ENCODE measurements at regions not wholly inside any gene's neighbourhood (a gene's known extent, or its start where the extent isn't known, plus 50 kb on each side); places are given as distances from the start of the nearest gene placed in this dataset.
A peak's percentile ranks its signal among the peaks of the same experiment; 100 is the strongest.

GRCh38 chr5:174626369-174626920, 97.9 kb upstream of the MSX2 start:
- no peak overlapping the region for H3K4me3 ChIP-seq
- WGBS, 2 donors: 69 to 78% methylated on average over 7 of the region's 7 CpGs
- ATAC-seq (ENCODE audit: insufficient read depth, low FRiP score) (no peak), DNase-seq (peak in 1 of 3 donors; percentile 33)
- peaks cover 0 to 4% (median 0%) of the 10 kb centered on the region in 4 donors for H3K9me3 ChIP-seq (ENCODE audit: control insufficient read depth in 4 of 4, insufficient read depth in 3 of 4, low read length in 3 of 4)
- peaks cover 0 to 6% (median 0%) of the 10 kb centered on the region in 3 donors for H3K27me3 ChIP-seq (ENCODE audit: control insufficient read depth in 3 of 3, insufficient read depth in 3 of 3, low read length in 2 of 3)
- TF ChIP-seq CTCF (IDR thresholded peaks at IDR 0.05; ENCODE audit: control extremely low read depth, extremely low read depth): no peak
- H3K27ac ChIP-seq (ENCODE audit: low read depth in 1 of 2, low read length in 1 of 2): no peak overlapping the region
- peaks cover 0 to 22% (median 0%) of the 10 kb centered on the region in 5 donors for H3K4me1 ChIP-seq (ENCODE audit: control insufficient read depth in 5 of 5, insufficient read depth in 5 of 5, low read length in 5 of 5)
- H3K36me3 ChIP-seq (ENCODE audit: control insufficient read depth in 4 of 4, insufficient read depth in 4 of 4, low read length in 4 of 4): no peaks in the 10 kb centered on the region
- no peak overlapping the region for H3K9ac ChIP-seq (ENCODE audit: insufficient read depth in 1 of 2, low read length in 2 of 2)

- ATAC-seq (ENCODE audit: insufficient read depth, low FRiP score): no peak
- 55 to 76% methylated on average over 6 of the region's 6 CpGs for WGBS, 2 donors
Observed at GRCh38 chr5:174636094-174636493, 88.3 kb upstream of the MSX2 start.

GRCh38 chr5:174642816-174643405, 81.5 kb upstream of the MSX2 start:
- H3K27ac ChIP-seq (ENCODE audit: low read depth in 1 of 2, low read length in 1 of 2): no peak overlapping the region
- H3K4me1 ChIP-seq (ENCODE audit: control insufficient read depth in 5 of 5, insufficient read depth in 5 of 5, low read length in 5 of 5): no peaks in the 10 kb centered on the region
- no peak for ATAC-seq (ENCODE audit: insufficient read depth, low FRiP score)
- no peaks in the 10 kb centered on the region for H3K36me3 ChIP-seq (ENCODE audit: control insufficient read depth in 4 of 4, insufficient read depth in 4 of 4, low read length in 4 of 4)
- peaks cover 0 to 10% (median 3%) of the 10 kb centered on the region in 4 donors for H3K9me3 ChIP-seq (ENCODE audit: control insufficient read depth in 4 of 4, insufficient read depth in 3 of 4, low read length in 3 of 4)
- 27 to 47% methylated on average over 4 of the region's 4 CpGs for WGBS, 2 donors
- no peak for DNase-seq
- no peak for TF ChIP-seq CTCF (IDR thresholded peaks at IDR 0.05; ENCODE audit: control extremely low read depth, extremely low read depth)
- no peak overlapping the region for H3K9ac ChIP-seq (ENCODE audit: insufficient read depth in 1 of 2, low read length in 2 of 2)
- no peak overlapping the region for H3K4me3 ChIP-seq
- H3K27me3 ChIP-seq (ENCODE audit: control insufficient read depth in 3 of 3, insufficient read depth in 3 of 3, low read length in 2 of 3): no peaks in the 10 kb centered on the region

More at GRCh38 chr5:174636094-174636493, 88.3 kb upstream of the MSX2 start:
- Histone ChIP-seq H3K4me1 (ENCODE audit: control insufficient read depth in 5 of 5, insufficient read depth in 5 of 5, low read length in 5 of 5) (no peaks in the 10 kb centered on the region), H3K9ac (ENCODE audit: insufficient read depth in 1 of 2, low read length in 2 of 2) (no peak overlapping the region), H3K27me3 (ENCODE audit: control insufficient read depth in 3 of 3, insufficient read depth in 3 of 3, low read length in 2 of 3) (peaks cover 0 to 3% (median 0%) of the 10 kb centered on the region in 3 donors), H3K27ac (ENCODE audit: low read depth in 1 of 2, low read length in 1 of 2) (no peak overlapping the region), H3K9me3 (ENCODE audit: control insufficient read depth in 4 of 4, insufficient read depth in 3 of 4, low read length in 3 of 4) (no peaks in the 10 kb centered on the region), H3K36me3 (ENCODE audit: control insufficient read depth in 4 of 4, insufficient read depth in 4 of 4, low read length in 4 of 4) (no peaks in the 10 kb centered on the region), H3K4me3 (no peak overlapping the region)
- no peak for TF ChIP-seq CTCF (IDR thresholded peaks at IDR 0.05; ENCODE audit: control extremely low read depth, extremely low read depth)
- no peak for DNase-seq
